Activated CD4-positive, alpha-beta T cell treated with anti-CD3 and anti-CD28 coated beads, Interleukin-2, Interleukin-6, amounts not matched to agents 100 ng/mL and 50 ng/mL, durations not matched to agents 16 hours and 8 hours (primary cell): ENCODE measurements at regions not wholly inside any gene's neighbourhood (a gene's known extent, or its start where the extent isn't known, plus 50 kb on each side); places are given as distances from the start of the nearest gene placed in this dataset.

ENCODE experiments used
- DNase-seq: peaks from one replicate; pipeline ENCODE4 v3.0.0-alpha.2; 2020

- no peak for DNase-seq
Measured at GRCh38 chr11:116598036-116598435, 174.8 kb downstream of the BUD13 start.

- no peak for DNase-seq
Measured at GRCh38 chr11:116596346-116597260, 176.2 kb downstream of the BUD13 start.

- DNase-seq, result no peak
Measured at GRCh38 chr11:116595305-116595880, 177.4 kb downstream of the BUD13 start.

GRCh38 chr11:116590844-116591570 is 181.8 kb downstream of the BUD13 start:
- DNase-seq, result no peak

- no peak for DNase-seq
Measured at GRCh38 chr11:116589402-116589801, 183.4 kb downstream of the BUD13 start.

- no peak for DNase-seq
Measured at GRCh38 chr11:116586392-116586791, 186.4 kb downstream of the BUD13 start.

GRCh38 chr11:116582571-116582970 is 190.2 kb downstream of the BUD13 start:
- no peak for DNase-seq

- no peak for DNase-seq
Measured at GRCh38 chr11:116581349-116581748, 191.4 kb downstream of the BUD13 start.

GRCh38 chr11:116580799-116581198 is 192.0 kb downstream of the BUD13 start:
- DNase-seq, result no peak

GRCh38 chr11:116579857-116580727 is 192.7 kb downstream of the BUD13 start:
- no peak for DNase-seq

- DNase-seq, result no peak
Measured at GRCh38 chr11:116579031-116579653, 193.6 kb downstream of the BUD13 start.

- no peak for DNase-seq
Measured at GRCh38 chr11:116577956-116578355, 194.8 kb downstream of the BUD13 start.

GRCh38 chr11:116577273-116577672 is 195.5 kb downstream of the BUD13 start:
- no peak for DNase-seq

- peak; percentile 23 for DNase-seq
Measured at GRCh38 chr11:116576526-116576925, 196.3 kb downstream of the BUD13 start.

GRCh38 chr11:116567721-116568242 is 205.0 kb downstream of the BUD13 start:
- no peak for DNase-seq

GRCh38 chr11:116563712-116564047 is 209.1 kb downstream of the BUD13 start:
- DNase-seq, result no peak

- no peak for DNase-seq
Measured at GRCh38 chr11:116563028-116563711, 209.6 kb downstream of the BUD13 start.

- DNase-seq, result no peak
Measured at GRCh38 chr11:116560589-116560988, 212.2 kb downstream of the BUD13 start.

- DNase-seq, result no peak
Measured at GRCh38 chr11:116558504-116559211, 214.1 kb downstream of the BUD13 start.

GRCh38 chr11:116557282-116557681 is 215.5 kb downstream of the BUD13 start:
- DNase-seq, result no peak

- no peak for DNase-seq
Measured at GRCh38 chr11:116556483-116556882, 216.3 kb downstream of the BUD13 start.
